ENCODE measurements at regions not wholly inside any gene's neighbourhood (a gene's known extent, or its start where the extent isn't known, plus 50 kb on each side); places are given as distances from the start of the nearest gene placed in this dataset.

DNA sequence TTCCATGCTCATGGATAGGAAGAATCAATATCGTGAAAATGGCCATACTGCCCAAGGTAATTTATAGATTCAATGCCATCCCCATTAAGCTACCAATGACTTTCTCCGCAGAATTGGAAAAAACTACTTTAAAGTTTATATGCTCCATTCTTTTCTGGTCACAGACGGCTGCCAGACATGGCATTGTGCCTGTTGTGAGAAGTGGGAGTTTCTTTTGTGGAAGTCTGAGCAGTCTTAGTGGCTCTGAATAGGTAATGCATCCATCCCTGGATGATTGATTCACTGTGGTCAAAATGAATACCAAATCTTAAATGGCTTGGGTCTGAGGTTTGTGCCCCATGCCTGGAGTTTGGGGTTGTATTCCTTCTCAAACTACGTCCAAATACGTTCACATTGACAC is 274.5 kb upstream of the AZI2 start:
- Histone ChIP-seq H4K8ac (ENCODE audit: extremely low read depth, insufficient read depth, low read length) (no peak overlapping the region), H3K14ac (ENCODE audit: insufficient read length) (no peak overlapping the region), H3K23me2 (ENCODE audit: low read depth, low read length) (no peaks in the 10 kb centered on the region), H2BK15ac (ENCODE audit: low read length) (no peak overlapping the region), H3K27ac (ENCODE audit: low read depth, low read length) (no peak overlapping the region), H2AFZ (ENCODE audit: low read length) (no peak overlapping the region), H4K91ac (replicated peaks; ENCODE audit: insufficient read length, low read length) (no peak overlapping the region), H3K79me1 (ENCODE audit: low read depth, low read length) (no peaks in the 10 kb centered on the region), H2BK120ac (replicated peaks; ENCODE audit: low read depth, low read length) (no peak overlapping the region), H3K18ac (ENCODE audit: extremely low read depth, low read length) (no peak overlapping the region), H2BK20ac (ENCODE audit: low read length) (no peak overlapping the region), H3K56ac (replicated peaks; ENCODE audit: insufficient read length, low read depth, low read length) (no peak overlapping the region), H4K20me1 (replicated peaks in 1 of 2; ENCODE audit: control insufficient read depth in 1 of 2, insufficient read depth in 2 of 2, low read length in 2 of 2) (no peaks in the 10 kb centered on the region), H3K36me3 (ENCODE audit: control insufficient read depth in 2 of 4, insufficient read depth in 4 of 4, low read length in 3 of 4) (no peaks in the 10 kb centered on the region), H3K23ac (ENCODE audit: insufficient read length) (no peak overlapping the region), H4K5ac (ENCODE audit: insufficient read length, low read depth, low read length) (no peak overlapping the region), H3K9me3 (ENCODE audit: insufficient read depth in 2 of 2, low read depth in 1 of 2, low read length in 1 of 2) (no peaks in the 10 kb centered on the region), H3K4me2 (ENCODE audit: insufficient read depth in 1 of 2, low read depth in 2 of 2, low read length in 2 of 2) (no peak overlapping the region), H2AK5ac (ENCODE audit: low read depth, low read length) (no peak overlapping the region), H3K4me1 (replicated peaks in 1 of 4; ENCODE audit: control insufficient read depth in 3 of 4, insufficient read depth in 4 of 4, low read length in 3 of 4) (peaks cover 0 to 4% (median 0%) of the 10 kb centered on the region in 4 experiments; a peak in 1 of 7 replicates), H3K4ac (replicated peaks; ENCODE audit: insufficient read length, low read depth, low read length) (no peak overlapping the region), H3K79me2 (ENCODE audit: control insufficient read depth in 1 of 2, insufficient read depth in 2 of 2, low read length in 2 of 2) (no peaks in the 10 kb centered on the region), H3K4me3 (ENCODE audit: extremely low read depth in 1 of 4, insufficient read depth in 2 of 4, low read depth in 3 of 4, low read length in 4 of 4) (no peak overlapping the region), H2BK5ac (ENCODE audit: low read depth, low read length) (no peak overlapping the region), H2BK12ac (ENCODE audit: low read depth, low read length) (no peak overlapping the region), H3K9ac (replicated peaks in 1 of 4; ENCODE audit: extremely low read depth in 1 of 4, low read depth in 3 of 4, low read length in 3 of 4) (no peak overlapping the region), H3K27me3 (replicated peaks in 1 of 4; ENCODE audit: control insufficient read depth in 3 of 4, extremely low read depth in 1 of 4, insufficient read depth in 3 of 4, low read length in 3 of 4) (no peaks in the 10 kb centered on the region)
- ChIA-PET POLR2A (ENCODE audit: partially characterized antibody) (no interaction called here), CTCF (ENCODE audit: partially characterized antibody) (no interaction called here)
- 89% methylated on average over 5 of the region's 5 CpGs; no CpG with 5 or more reads in 1 of the 2 experiments for WGBS, 2 experiments (ENCODE audit: extremely low coverage in 1 of 2, insufficient coverage in 1 of 2, insufficient read length in 1 of 2, insufficient replicate concordance in 2 of 2, low coverage in 1 of 2, low lambda C conversion rate in 2 of 2, missing lambda C conversion rate in 1 of 2)
- FAIRE-seq (no peak), DNase-seq (ENCODE audit: low read depth in 1 of 2, low spot score in 2 of 2) (no peak)
- TF ChIP-seq KDM1A (IDR thresholded peaks at IDR 0.05; ENCODE audit: borderline replicate concordance, low read length) = no peak
- no peak for TF ChIP-seq PHF8 (conservative IDR thresholded peaks at IDR 0.05; ENCODE audit: low read depth, low read length)
- no peak for TF ChIP-seq CBX5 (IDR thresholded peaks at IDR 0.05; ENCODE audit: low read depth, low read length)
- no peak for TF ChIP-seq HDAC2 (IDR thresholded peaks at IDR 0.05; ENCODE audit: borderline replicate concordance in 1 of 2, low read depth in 2 of 2, low read length in 2 of 2)
- no peak for TF ChIP-seq TEAD4 (IDR thresholded peaks at IDR 0.05; ENCODE audit: low read depth, low read length)
- no peak for TF ChIP-seq HDAC6 (IDR thresholded peaks at IDR 0.05; ENCODE audit: low read depth, low read length)
- TF ChIP-seq NRF1 (IDR thresholded peaks at IDR 0.05; ENCODE audit: low read depth, low read length) = no peak
- no peak for TF ChIP-seq CREB1 (IDR thresholded peaks at IDR 0.05)
- no peak for TF ChIP-seq FOSL1 (IDR thresholded peaks at IDR 0.05; ENCODE audit: insufficient read depth, low read depth, low read length)
- no peak for TF ChIP-seq MAX (IDR thresholded peaks at IDR 0.05)
- no peak for TF ChIP-seq GABPA (IDR thresholded peaks at IDR 0.05; ENCODE audit: borderline replicate concordance, insufficient read depth, low read length)
- TF ChIP-seq SAP30 (IDR thresholded peaks at IDR 0.05; ENCODE audit: insufficient read depth, insufficient replicate concordance, low read length) = no peak
- no peak for TF ChIP-seq KDM4A (IDR thresholded peaks at IDR 0.05; ENCODE audit: low read depth, low read length, severe bottlenecking)
- no peak for TF ChIP-seq TAF7 (optimal IDR thresholded peaks at IDR 0.05; ENCODE audit: borderline replicate concordance, low read depth, low read length)
- no peak for TF ChIP-seq YY1 (IDR thresholded peaks at IDR 0.05; ENCODE audit: low read depth, low read length)

All from H1 (cell line).